ENCODE measurements at regions not wholly inside any gene's neighbourhood (a gene's known extent, or its start where the extent isn't known, plus 50 kb on each side); places are given as distances from the start of the nearest gene placed in this dataset.

GRCh38 chr4:165667969-165668368 lies 205.1 kb upstream of the TLL1 start:
- TF ChIP-seq CTCF (IDR thresholded peaks at IDR 0.05; ENCODE audit: low read depth, low read length, missing control alignments) = no peak
- in situ Hi-C loops (cut with HindIII; ENCODE audit: low sequenced_read_pairs) = no loop called here
- DNase-seq (ENCODE audit: low read depth) = no peak
- no peak overlapping the region for H3K4me3 ChIP-seq (ENCODE audit: low read depth, low read length)

GRCh38 chr4:165668694-165669093 lies 204.3 kb upstream of the TLL1 start:
- in situ Hi-C loops (cut with HindIII; ENCODE audit: low sequenced_read_pairs) = no loop called here
- TF ChIP-seq CTCF (IDR thresholded peaks at IDR 0.05; ENCODE audit: low read depth, low read length, missing control alignments) = no peak
- H3K4me3 ChIP-seq (ENCODE audit: low read depth, low read length) = no peak overlapping the region
- DNase-seq (ENCODE audit: low read depth) = no peak

GRCh38 chr4:165677081-165677480 lies 196.0 kb upstream of the TLL1 start:
- in situ Hi-C loops (cut with HindIII; ENCODE audit: low sequenced_read_pairs) = no loop called here
- DNase-seq (ENCODE audit: low read depth) = no peak
- TF ChIP-seq CTCF (IDR thresholded peaks at IDR 0.05; ENCODE audit: low read depth, low read length, missing control alignments) = no peak
- no peak overlapping the region for H3K4me3 ChIP-seq (ENCODE audit: low read depth, low read length)

- in situ Hi-C loops (cut with HindIII; ENCODE audit: low sequenced_read_pairs) = no loop called here
- H3K4me3 ChIP-seq (ENCODE audit: low read depth, low read length) = no peak overlapping the region
- TF ChIP-seq CTCF (IDR thresholded peaks at IDR 0.05; ENCODE audit: low read depth, low read length, missing control alignments) = no peak
- no peak for DNase-seq (ENCODE audit: low read depth)
Measured at GRCh38 chr4:165678236-165678935, 194.7 kb upstream of the TLL1 start.

GRCh38 chr4:165678936-165679325 lies 194.1 kb upstream of the TLL1 start:
- no peak overlapping the region for H3K4me3 ChIP-seq (ENCODE audit: low read depth, low read length)
- in situ Hi-C loops (cut with HindIII; ENCODE audit: low sequenced_read_pairs) = no loop called here
- no peak for TF ChIP-seq CTCF (IDR thresholded peaks at IDR 0.05; ENCODE audit: low read depth, low read length, missing control alignments)
- DNase-seq (ENCODE audit: low read depth) = no peak

GRCh38 chr4:165680821-165681220 lies 192.2 kb upstream of the TLL1 start:
- H3K4me3 ChIP-seq (ENCODE audit: low read depth, low read length) = no peak overlapping the region
- in situ Hi-C loops (cut with HindIII; ENCODE audit: low sequenced_read_pairs) = no loop called here
- no peak for DNase-seq (ENCODE audit: low read depth)
- no peak for TF ChIP-seq CTCF (IDR thresholded peaks at IDR 0.05; ENCODE audit: low read depth, low read length, missing control alignments)
